GM23338 (cell line): ENCODE measurements at regions not wholly inside any gene's neighbourhood (a gene's known extent, or its start where the extent isn't known, plus 50 kb on each side); places are given as distances from the start of the nearest gene placed in this dataset.

Experiments
- EZH2 ChIP-seq: fragments of 200-600 bp; sonication (generic); IDR thresholded peaks from one replicate; pipeline ENCODE4 v1.8.0; 2017; ENCODE audit warnings: antibody characterized with exemption, mild to moderate bottlenecking, low read depth; ENCODE audit not compliant: unreplicated experiment
- EZH2phosphoT487 ChIP-seq: fragments of 200-600 bp; sonication (generic); IDR thresholded peaks from one replicate; pipeline ENCODE4 v1.8.1; 2018; ENCODE audit warnings: antibody characterized with exemption; ENCODE audit not compliant: unreplicated experiment
- POLR2AphosphoS5 ChIP-seq: IDR thresholded peaks from 2 replicates; pipeline ENCODE4 v1.6.1; 2016; ENCODE audit warnings: antibody characterized with exemption, low read depth
- TF ChIP-seq, protein P1 (sequence below), 2 experiments: fragments of 200-600 bp in 1 of 2; sonication (generic) in 1 of 2; conservative IDR thresholded peaks; 2 replicates each; pipeline versions ENCODE4 v1.5.1 to v1.6.1; 2016 to 2017; ENCODE audit warnings: antibody characterized with exemption in 2 of 2, low read depth in 2 of 2, mild to moderate bottlenecking in 2 of 2, moderate library complexity in 1 of 2

DNA sequence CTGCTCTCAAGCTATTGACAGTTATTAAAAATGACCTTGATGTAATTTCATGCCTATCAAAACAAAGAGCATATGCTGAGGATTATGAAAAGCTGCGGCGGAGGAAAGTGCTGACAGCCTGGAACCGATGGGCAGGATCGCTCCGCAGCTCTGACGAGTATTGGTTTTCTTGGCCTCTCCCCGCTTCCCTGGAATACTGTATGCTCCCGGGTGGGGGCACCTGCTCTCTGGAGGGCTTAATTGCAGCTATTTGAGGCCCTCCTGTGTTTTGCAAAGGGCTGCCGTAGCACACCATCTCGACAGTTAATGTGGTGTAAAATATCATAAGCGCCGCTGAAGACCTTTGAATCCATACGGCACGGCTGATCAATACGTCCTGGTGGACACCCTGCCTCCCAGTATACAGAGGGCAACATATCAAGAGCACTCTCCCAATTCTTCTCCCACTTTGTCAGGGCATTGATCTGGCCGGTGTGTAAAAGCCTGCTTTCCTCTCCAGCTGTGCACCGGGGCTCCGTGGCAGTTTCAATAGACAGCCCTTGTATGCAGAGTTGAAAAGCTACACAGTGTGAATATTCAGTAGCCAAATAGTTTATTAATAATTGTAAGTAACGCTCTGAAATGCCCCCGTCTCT is 662.4 kb downstream of the GALR1 start:
- TF ChIP-seq, protein P1, sequence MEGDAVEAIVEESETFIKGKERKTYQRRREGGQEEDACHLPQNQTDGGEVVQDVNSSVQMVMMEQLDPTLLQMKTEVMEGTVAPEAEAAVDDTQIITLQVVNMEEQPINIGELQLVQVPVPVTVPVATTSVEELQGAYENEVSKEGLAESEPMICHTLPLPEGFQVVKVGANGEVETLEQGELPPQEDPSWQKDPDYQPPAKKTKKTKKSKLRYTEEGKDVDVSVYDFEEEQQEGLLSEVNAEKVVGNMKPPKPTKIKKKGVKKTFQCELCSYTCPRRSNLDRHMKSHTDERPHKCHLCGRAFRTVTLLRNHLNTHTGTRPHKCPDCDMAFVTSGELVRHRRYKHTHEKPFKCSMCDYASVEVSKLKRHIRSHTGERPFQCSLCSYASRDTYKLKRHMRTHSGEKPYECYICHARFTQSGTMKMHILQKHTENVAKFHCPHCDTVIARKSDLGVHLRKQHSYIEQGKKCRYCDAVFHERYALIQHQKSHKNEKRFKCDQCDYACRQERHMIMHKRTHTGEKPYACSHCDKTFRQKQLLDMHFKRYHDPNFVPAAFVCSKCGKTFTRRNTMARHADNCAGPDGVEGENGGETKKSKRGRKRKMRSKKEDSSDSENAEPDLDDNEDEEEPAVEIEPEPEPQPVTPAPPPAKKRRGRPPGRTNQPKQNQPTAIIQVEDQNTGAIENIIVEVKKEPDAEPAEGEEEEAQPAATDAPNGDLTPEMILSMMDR (conservative IDR thresholded peaks at IDR 0.05; ENCODE audit: low read depth in 2 of 2), result no peak
- TF ChIP-seq EZH2 (no peak), POLR2AphosphoS5 (no peak), EZH2phosphoT487 (no peak)
